NCI-H460 (cell line): ENCODE measurements at regions not wholly inside any gene's neighbourhood (a gene's known extent, or its start where the extent isn't known, plus 50 kb on each side); places are given as distances from the start of the nearest gene placed in this dataset.
"Not testable (repeated sequence)": the region's sequence is repeated elsewhere in the genome, so short reads cannot be mapped to it uniquely, and the experiment has no call there.

Experiments used
- DNase-seq: peaks from one replicate; pipeline ENCODE4 v3.0.0-alpha.2; 2016; ENCODE audit warnings: low read depth; ENCODE audit errors: extremely low read depth

GRCh38 chr18:78825168-78825567, 154.4 kb upstream of the SALL3 start:
- DNase-seq: no peak

- no peak for DNase-seq
These were observed 153.0 kb upstream of the SALL3 start for GRCh38 chr18:78826631-78827030.

GRCh38 chr18:78827141-78827540, 152.5 kb upstream of the SALL3 start:
- no peak for DNase-seq

- no peak for DNase-seq
These were observed 151.5 kb upstream of the SALL3 start for GRCh38 chr18:78828131-78828530.

- not testable (repeated sequence) for DNase-seq
These were observed 150.6 kb upstream of the SALL3 start for GRCh38 chr18:78829026-78829425.

- no peak for DNase-seq
These were observed 149.5 kb upstream of the SALL3 start for GRCh38 chr18:78830161-78830560.

GRCh38 chr18:78830826-78831225, 148.8 kb upstream of the SALL3 start:
- no peak for DNase-seq

GRCh38 chr18:78831603-78832002, 148.0 kb upstream of the SALL3 start:
- DNase-seq: no peak

GRCh38 chr18:78833833-78834232, 145.8 kb upstream of the SALL3 start:
- DNase-seq: no peak

GRCh38 chr18:78836838-78837237, 142.8 kb upstream of the SALL3 start:
- DNase-seq: no peak

GRCh38 chr18:78837754-78838153, 141.9 kb upstream of the SALL3 start:
- no peak for DNase-seq

GRCh38 chr18:78838183-78838582, 141.4 kb upstream of the SALL3 start:
- DNase-seq: no peak

GRCh38 chr18:78849046-78849445, 130.6 kb upstream of the SALL3 start:
- no peak for DNase-seq

GRCh38 chr18:78849458-78849857, 130.2 kb upstream of the SALL3 start:
- DNase-seq: no peak

- no peak for DNase-seq
These were observed 126.3 kb upstream of the SALL3 start for GRCh38 chr18:78853341-78853740.

GRCh38 chr18:78855188-78855587, 124.4 kb upstream of the SALL3 start:
- DNase-seq: no peak

GRCh38 chr18:78856569-78857313, 122.9 kb upstream of the SALL3 start:
- no peak for DNase-seq

GRCh38 chr18:78857314-78858150, 122.1 kb upstream of the SALL3 start:
- DNase-seq: no peak

GRCh38 chr18:78859686-78860085, 119.9 kb upstream of the SALL3 start:
- DNase-seq: no peak

- DNase-seq: no peak
These were observed 119.5 kb upstream of the SALL3 start for GRCh38 chr18:78860117-78860516.

- DNase-seq: no peak
These were observed 118.5 kb upstream of the SALL3 start for GRCh38 chr18:78861116-78861515.

GRCh38 chr18:78861706-78862105, 117.9 kb upstream of the SALL3 start:
- DNase-seq: no peak
